Adrenal gland (tissue), 5 donors: ENCODE measurements at regions not wholly inside any gene's neighbourhood (a gene's known extent, or its start where the extent isn't known, plus 50 kb on each side); places are given as distances from the start of the nearest gene placed in this dataset.

Experiments
- POLR2A ChIP-seq, 2 donors: fragments of 450-650 bp; IDR thresholded peaks; one replicate each; pipeline ENCODE4 v1.6.1; 2017; ENCODE audit warnings: antibody characterized with exemption in 2 of 2, mild to moderate bottlenecking in 2 of 2, moderate library complexity in 1 of 2
- TF ChIP-seq, protein P1 (sequence below), 6 experiments: fragments of 450-650 bp in 4 of 6; fragments of 200-600 bp in 2 of 6; sonication (generic) in 1 of 6; IDR thresholded peaks; 1 replicate in 5 of 6; 2 replicates in 1 of 6; pipeline versions ENCODE4 v1.5.1 to v1.8.0; 2016 to 2021; ENCODE audit warnings: antibody characterized with exemption in 6 of 6, mild to moderate bottlenecking in 2 of 6, moderate library complexity in 1 of 6
- donor health status: DM: no; HTN: no; CAD: no.

DNA sequence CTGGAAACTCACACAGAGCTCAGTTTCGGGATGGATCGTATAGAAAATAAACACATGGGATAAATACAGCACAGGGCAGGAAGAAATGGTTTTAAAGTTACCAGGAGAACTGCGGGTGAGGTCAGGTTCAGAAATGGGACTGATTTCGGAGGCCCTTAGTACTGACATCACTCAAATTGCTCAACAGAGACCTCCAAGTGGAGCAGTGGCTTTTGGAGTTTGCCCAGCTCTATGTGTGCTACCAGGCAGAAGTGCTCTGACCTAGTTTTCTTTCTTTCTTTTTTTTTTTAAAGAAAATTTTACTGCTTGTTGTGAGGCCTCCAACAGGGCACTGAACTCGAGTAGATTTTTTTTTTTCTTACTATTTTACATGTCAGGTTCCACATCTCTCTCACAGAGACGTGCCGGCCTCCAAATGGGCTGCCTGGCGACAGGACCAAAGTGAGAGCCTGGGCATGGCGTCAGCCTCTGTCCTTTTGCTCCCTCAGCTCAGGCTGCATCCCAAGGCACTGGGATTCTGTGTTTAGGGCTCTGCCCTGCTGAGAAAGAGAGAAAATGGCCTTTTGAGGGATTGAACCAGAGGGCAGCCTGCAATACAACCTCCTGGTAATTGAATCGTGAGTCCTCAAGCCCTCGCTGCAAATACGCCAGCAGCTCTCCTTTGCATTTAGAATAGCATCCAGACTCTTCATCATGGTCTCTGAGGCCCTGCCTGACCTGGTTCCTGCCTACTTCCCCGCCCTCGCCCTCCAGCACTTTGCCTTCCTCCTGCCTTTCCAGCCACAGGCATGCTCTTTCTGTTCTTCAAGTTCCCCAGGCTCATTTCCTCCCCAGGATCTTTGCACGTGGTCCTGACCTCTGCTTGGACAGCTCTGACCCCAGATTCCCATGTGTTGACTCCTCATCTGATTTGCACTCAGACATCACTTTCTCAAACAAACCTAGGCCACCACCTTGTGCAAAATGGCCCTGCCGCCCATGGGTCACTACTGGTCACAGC, 173.5 kb downstream of the FGF1 start:
- no peak for TF ChIP-seq POLR2A (IDR thresholded peaks at IDR 0.05)
- TF ChIP-seq, protein P1, sequence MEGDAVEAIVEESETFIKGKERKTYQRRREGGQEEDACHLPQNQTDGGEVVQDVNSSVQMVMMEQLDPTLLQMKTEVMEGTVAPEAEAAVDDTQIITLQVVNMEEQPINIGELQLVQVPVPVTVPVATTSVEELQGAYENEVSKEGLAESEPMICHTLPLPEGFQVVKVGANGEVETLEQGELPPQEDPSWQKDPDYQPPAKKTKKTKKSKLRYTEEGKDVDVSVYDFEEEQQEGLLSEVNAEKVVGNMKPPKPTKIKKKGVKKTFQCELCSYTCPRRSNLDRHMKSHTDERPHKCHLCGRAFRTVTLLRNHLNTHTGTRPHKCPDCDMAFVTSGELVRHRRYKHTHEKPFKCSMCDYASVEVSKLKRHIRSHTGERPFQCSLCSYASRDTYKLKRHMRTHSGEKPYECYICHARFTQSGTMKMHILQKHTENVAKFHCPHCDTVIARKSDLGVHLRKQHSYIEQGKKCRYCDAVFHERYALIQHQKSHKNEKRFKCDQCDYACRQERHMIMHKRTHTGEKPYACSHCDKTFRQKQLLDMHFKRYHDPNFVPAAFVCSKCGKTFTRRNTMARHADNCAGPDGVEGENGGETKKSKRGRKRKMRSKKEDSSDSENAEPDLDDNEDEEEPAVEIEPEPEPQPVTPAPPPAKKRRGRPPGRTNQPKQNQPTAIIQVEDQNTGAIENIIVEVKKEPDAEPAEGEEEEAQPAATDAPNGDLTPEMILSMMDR (IDR thresholded peaks at IDR 0.05) = no peak
